Subcutaneous abdominal adipose tissue (tissue), 5 donors: ENCODE measurements at regions not wholly inside any gene's neighbourhood (a gene's known extent, or its start where the extent isn't known, plus 50 kb on each side); places are given as distances from the start of the nearest gene placed in this dataset.

Experiments used
- H3K27ac ChIP-seq: one replicate; pipeline ENCODE4 v1.7.0; 2013; ENCODE audit warnings: low read depth, mild to moderate bottlenecking, inconsistent platforms, low read length, moderate library complexity
- H3K27me3 ChIP-seq, 5 donors: one replicate each; pipeline ENCODE4 v1.7.0; 2013; ENCODE audit warnings: low read length in 5 of 5, inconsistent platforms in 1 of 5; ENCODE audit not compliant: control insufficient read depth in 5 of 5, insufficient read depth in 4 of 5
- H3K36me3 ChIP-seq, 5 donors: one replicate each; pipeline ENCODE4 v1.7.0; 2013; ENCODE audit warnings: low read length in 5 of 5; ENCODE audit not compliant: control insufficient read depth in 5 of 5, insufficient read depth in 5 of 5
- H3K4me1 ChIP-seq, 5 donors: one replicate each; pipeline ENCODE4 v1.7.0; 2013; ENCODE audit warnings: low read length in 5 of 5, mild to moderate bottlenecking in 3 of 5, moderate library complexity in 1 of 5; ENCODE audit not compliant: control insufficient read depth in 5 of 5, insufficient read depth in 5 of 5
- H3K4me3 ChIP-seq, 5 donors: one replicate each; pipeline ENCODE4 v1.7.0; 2013; ENCODE audit warnings: low read length in 5 of 5, low read depth in 1 of 5
- H3K9ac ChIP-seq, 5 donors: one replicate each; pipeline ENCODE4 v1.7.0; 2013; ENCODE audit warnings: low read length in 5 of 5, mild to moderate bottlenecking in 4 of 5, moderate library complexity in 3 of 5
- H3K9me3 ChIP-seq, 5 donors: one replicate each; pipeline ENCODE4 v1.7.0; 2013; ENCODE audit warnings: low read length in 5 of 5; ENCODE audit not compliant: control insufficient read depth in 5 of 5
- donor health status: healthy.
- donor health status: healthy.
- donor health status: healthy.
- donor health status: healthy.
- donor health status: healthy.

GRCh38 chr14:65937960-65938316 is 525.4 kb downstream of the FUT8 start:
- Histone ChIP-seq H3K9me3 (no peaks in the 10 kb centered on the region), H3K4me3 (no peak overlapping the region), H3K9ac (no peak overlapping the region), H3K27me3 (no peaks in the 10 kb centered on the region), H3K4me1 (peaks cover 0 to 6% (median 0%) of the 10 kb centered on the region in 5 donors), H3K36me3 (no peaks in the 10 kb centered on the region), H3K27ac (no peak overlapping the region)

- Histone ChIP-seq H3K9ac (no peak overlapping the region), H3K27me3 (no peaks in the 10 kb centered on the region), H3K4me1 (peaks cover 0 to under 1% (median 0%) of the 10 kb centered on the region in 5 donors), H3K27ac (no peak overlapping the region), H3K36me3 (no peaks in the 10 kb centered on the region), H3K9me3 (no peaks in the 10 kb centered on the region), H3K4me3 (no peak overlapping the region)
Observed at GRCh38 chr14:65938738-65939137, 526.2 kb downstream of the FUT8 start.

- no peak overlapping the region for H3K4me3 ChIP-seq
- H3K4me1 ChIP-seq = no peaks in the 10 kb centered on the region
- no peaks in the 10 kb centered on the region for H3K36me3 ChIP-seq
- H3K27me3 ChIP-seq = no peaks in the 10 kb centered on the region
- H3K9me3 ChIP-seq = no peaks in the 10 kb centered on the region
- no peak overlapping the region for H3K9ac ChIP-seq
- H3K27ac ChIP-seq = no peak overlapping the region
Observed at GRCh38 chr14:65939184-65939583, 526.7 kb downstream of the FUT8 start.

GRCh38 chr14:65940056-65940735 is 527.7 kb downstream of the FUT8 start:
- no peaks in the 10 kb centered on the region for H3K4me1 ChIP-seq
- H3K27ac ChIP-seq = no peak overlapping the region
- no peaks in the 10 kb centered on the region for H3K27me3 ChIP-seq
- H3K36me3 ChIP-seq = no peaks in the 10 kb centered on the region
- no peaks in the 10 kb centered on the region for H3K9me3 ChIP-seq
- H3K4me3 ChIP-seq = no peak overlapping the region
- no peak overlapping the region for H3K9ac ChIP-seq

GRCh38 chr14:65941091-65941490 is 528.6 kb downstream of the FUT8 start:
- no peaks in the 10 kb centered on the region for H3K36me3 ChIP-seq

GRCh38 chr14:65943150-65943549 is 530.6 kb downstream of the FUT8 start:
- Histone ChIP-seq H3K36me3 (no peaks in the 10 kb centered on the region), H3K9ac (no peak overlapping the region), H3K27me3 (peaks cover 0 to 9% (median 2%) of the 10 kb centered on the region in 5 donors), H3K4me1 (no peaks in the 10 kb centered on the region), H3K4me3 (no peak overlapping the region), H3K27ac (no peak overlapping the region), H3K9me3 (no peaks in the 10 kb centered on the region)

More at GRCh38 chr14:65941091-65941490, 528.6 kb downstream of the FUT8 start:
- no peak overlapping the region for H3K9ac ChIP-seq
- H3K27ac ChIP-seq = no peak overlapping the region
- no peaks in the 10 kb centered on the region for H3K4me1 ChIP-seq
- no peaks in the 10 kb centered on the region for H3K9me3 ChIP-seq
- no peak overlapping the region for H3K4me3 ChIP-seq
- no peaks in the 10 kb centered on the region for H3K27me3 ChIP-seq

- Histone ChIP-seq H3K9me3 (no peaks in the 10 kb centered on the region), H3K27me3 (peaks cover 0 to 9% (median 5%) of the 10 kb centered on the region in 5 donors), H3K4me3 (no peak overlapping the region), H3K27ac (no peak overlapping the region), H3K4me1 (no peaks in the 10 kb centered on the region), H3K9ac (no peak overlapping the region), H3K36me3 (no peaks in the 10 kb centered on the region)
Observed at GRCh38 chr14:65943916-65944410, 531.4 kb downstream of the FUT8 start.

GRCh38 chr14:65945327-65945726 is 532.8 kb downstream of the FUT8 start:
- peaks cover 0 to 9% (median 5%) of the 10 kb centered on the region in 5 donors for H3K27me3 ChIP-seq
- H3K36me3 ChIP-seq = no peaks in the 10 kb centered on the region
- H3K4me3 ChIP-seq = no peak overlapping the region
- no peaks in the 10 kb centered on the region for H3K4me1 ChIP-seq
- H3K9me3 ChIP-seq = no peaks in the 10 kb centered on the region
- H3K9ac ChIP-seq = no peak overlapping the region
- H3K27ac ChIP-seq = no peak overlapping the region

- no peaks in the 10 kb centered on the region for H3K9me3 ChIP-seq
- no peaks in the 10 kb centered on the region for H3K36me3 ChIP-seq
- no peaks in the 10 kb centered on the region for H3K4me1 ChIP-seq
- H3K27me3 ChIP-seq = peaks cover 0 to 9% (median 5%) of the 10 kb centered on the region in 5 donors
- H3K9ac ChIP-seq = no peak overlapping the region
- H3K27ac ChIP-seq = no peak overlapping the region
- no peak overlapping the region for H3K4me3 ChIP-seq
Observed at GRCh38 chr14:65946494-65946893, 534.0 kb downstream of the FUT8 start.

- H3K36me3 ChIP-seq = no peaks in the 10 kb centered on the region
- no peaks in the 10 kb centered on the region for H3K4me1 ChIP-seq
- peaks cover 0 to 9% (median 5%) of the 10 kb centered on the region in 5 donors for H3K27me3 ChIP-seq
- no peaks in the 10 kb centered on the region for H3K9me3 ChIP-seq
- H3K4me3 ChIP-seq = no peak overlapping the region
- no peak overlapping the region for H3K27ac ChIP-seq
- no peak overlapping the region for H3K9ac ChIP-seq
Observed at GRCh38 chr14:65948302-65948701, 535.8 kb downstream of the FUT8 start.
